H1 (cell line): ENCODE measurements at regions not wholly inside any gene's neighbourhood (a gene's known extent, or its start where the extent isn't known, plus 50 kb on each side); places are given as distances from the start of the nearest gene placed in this dataset.

ENCODE experiments used
- CTCF ChIA-PET: fragments of 300-600 bp; sonication (Branson Sonifier 250); formaldehyde crosslinking; loops from one replicate; lab custom pipeline; 2021; ENCODE audit not compliant: partially characterized antibody; lab: Charles Lee
- POLR2A ChIA-PET: fragments of 300-600 bp; sonication (Branson Sonifier 250); formaldehyde crosslinking; loops from one replicate; lab custom pipeline; 2021; ENCODE audit warnings: inconsistent platforms; ENCODE audit not compliant: partially characterized antibody; lab: Charles Lee
- DNase-seq, 2 experiments: peaks; one replicate each; pipeline versions ENCODE4 v3.0.0 to v3.0.0-alpha.2; 2010 to 2022; ENCODE audit warnings: low spot score in 2 of 2, low read depth in 1 of 2, mixed read lengths in 1 of 2
- FAIRE-seq: peaks from 2 replicates; lab custom pipeline; 2011; peaks lifted over from hg19 to GRCh38; lab: Jason Lieb, UNC
- H2AFZ ChIP-seq: 2 replicates; pipeline ENCODE4 v1.8.1; 2012; ENCODE audit warnings: low read length, inconsistent platforms
- H2AK5ac ChIP-seq: 2 replicates; pipeline ENCODE4 v1.6.1; 2013; ENCODE audit warnings: low read depth, low read length
- H2BK120ac ChIP-seq: replicated peaks from 2 replicates; pipeline ENCODE3; 2013; ENCODE audit warnings: low read depth, low read length, inconsistent platforms
- H2BK12ac ChIP-seq: 2 replicates; pipeline ENCODE4 v1.6.1; 2013; ENCODE audit warnings: low read depth, low read length
- H2BK15ac ChIP-seq: 2 replicates; pipeline ENCODE4 v1.6.1; 2013; ENCODE audit warnings: low read length
- H2BK20ac ChIP-seq: 2 replicates; pipeline ENCODE4 v1.6.1; 2013; ENCODE audit warnings: low read length
- H2BK5ac ChIP-seq: 2 replicates; pipeline ENCODE4 v1.6.1; 2013; ENCODE audit warnings: low read depth, low read length
- H3K14ac ChIP-seq: 2 replicates; pipeline ENCODE4 v1.6.1; 2013; ENCODE audit warnings: inconsistent platforms; ENCODE audit not compliant: insufficient read length
- H3K18ac ChIP-seq: 2 replicates; pipeline ENCODE4 v1.6.1; 2013; ENCODE audit warnings: low read length; ENCODE audit errors: extremely low read depth
- H3K23ac ChIP-seq: 2 replicates; pipeline ENCODE4 v1.6.1; 2013; ENCODE audit warnings: inconsistent platforms; ENCODE audit not compliant: insufficient read length
- H3K23me2 ChIP-seq: 2 replicates; pipeline ENCODE4 v1.6.1; 2013; ENCODE audit warnings: low read depth, low read length
- H3K27ac ChIP-seq: 2 replicates; pipeline ENCODE4 v1.6.1; 2011; ENCODE audit warnings: low read depth, low read length, inconsistent platforms
- H3K27me3 ChIP-seq, 4 experiments: replicated peaks in 1 of 4; 1 replicate in 1 of 4; 2 replicates in 3 of 4; pipeline versions ENCODE4 v1.6.1 to v1.8.1; 2011 to 2013; ENCODE audit warnings: low read length in 3 of 4, mild to moderate bottlenecking in 3 of 4, inconsistent platforms in 2 of 4, mixed read lengths in 2 of 4, moderate library complexity in 1 of 4; ENCODE audit not compliant: control insufficient read depth in 3 of 4, insufficient read depth in 3 of 4; ENCODE audit errors: extremely low read depth in 1 of 4
- H3K36me3 ChIP-seq, 4 experiments: 2 replicates each; pipeline versions ENCODE4 v1.6.1 to v1.8.1; 2011 to 2013; ENCODE audit warnings: mild to moderate bottlenecking in 4 of 4, low read length in 3 of 4, moderate library complexity in 2 of 4, control low read depth in 1 of 4, inconsistent platforms in 1 of 4; ENCODE audit not compliant: insufficient read depth in 4 of 4, control insufficient read depth in 2 of 4
- H3K4ac ChIP-seq: replicated peaks from 2 replicates; pipeline ENCODE3; 2013; ENCODE audit warnings: low read length, low read depth, mixed read lengths, inconsistent platforms; ENCODE audit not compliant: insufficient read length
- H3K4me1 ChIP-seq, 4 experiments: replicated peaks in 1 of 4; 1 replicate in 1 of 4; 2 replicates in 3 of 4; pipeline versions ENCODE4 v1.6.1 to v1.8.1; 2011 to 2013; ENCODE audit warnings: low read length in 3 of 4, inconsistent platforms in 2 of 4, mixed read lengths in 1 of 4; ENCODE audit not compliant: insufficient read depth in 4 of 4, control insufficient read depth in 3 of 4
- H3K4me2 ChIP-seq, 2 experiments: 2 replicates each; pipeline versions ENCODE4 v1.6.1 to v1.8.1; 2011 to 2013; ENCODE audit warnings: low read depth in 2 of 2, low read length in 2 of 2, control low read depth in 1 of 2, inconsistent platforms in 1 of 2, mild to moderate bottlenecking in 1 of 2; ENCODE audit not compliant: insufficient read depth in 1 of 2
- H3K4me3 ChIP-seq, 4 experiments: fragments of 200-600, 300-600 bp in 1 of 4; sonication (generic), shearing (Covaris generic), sonication (Bioruptor Twin) in 1 of 4; 2 replicates each; pipeline versions ENCODE4 v1.5.1 to v1.8.1; 2011 to 2016; ENCODE audit warnings: low read length in 4 of 4, low read depth in 3 of 4, control low read depth in 2 of 4, inconsistent platforms in 2 of 4, mild to moderate bottlenecking in 2 of 4, mixed read lengths in 1 of 4, moderate library complexity in 1 of 4; ENCODE audit not compliant: insufficient read depth in 2 of 4; ENCODE audit errors: extremely low read depth in 1 of 4
- H3K56ac ChIP-seq: replicated peaks from 2 replicates; pipeline ENCODE3; 2013; ENCODE audit warnings: low read depth, mild to moderate bottlenecking, mixed read lengths, low read length, inconsistent platforms; ENCODE audit not compliant: insufficient read length
- H3K79me1 ChIP-seq: 2 replicates; pipeline ENCODE4 v1.6.1; 2013; ENCODE audit warnings: low read depth, low read length, control low read depth
- H3K79me2 ChIP-seq, 2 experiments: 2 replicates each; pipeline versions ENCODE4 v1.6.1 to v1.8.1; 2012 to 2013; ENCODE audit warnings: low read length in 2 of 2, mild to moderate bottlenecking in 2 of 2, inconsistent platforms in 1 of 2; ENCODE audit not compliant: insufficient read depth in 2 of 2, control insufficient read depth in 1 of 2
- H3K9ac ChIP-seq, 4 experiments: replicated peaks in 1 of 4; 1 replicate in 1 of 4; 2 replicates in 3 of 4; pipeline versions ENCODE4 v1.6.1 to v1.8.1; 2011 to 2013; ENCODE audit warnings: low read depth in 3 of 4, low read length in 3 of 4, control low read depth in 2 of 4, mild to moderate bottlenecking in 2 of 4, moderate library complexity in 2 of 4, inconsistent platforms in 1 of 4; ENCODE audit errors: extremely low read depth in 1 of 4
- H3K9me3 ChIP-seq, 2 experiments: 2 replicates each; pipeline versions ENCODE4 v1.6.1 to v1.8.1; 2012 to 2013; ENCODE audit warnings: mild to moderate bottlenecking in 2 of 2, moderate library complexity in 2 of 2, control low read depth in 1 of 2, inconsistent platforms in 1 of 2, low read depth in 1 of 2, low read length in 1 of 2, mixed read lengths in 1 of 2; ENCODE audit not compliant: insufficient read depth in 2 of 2
- H4K20me1 ChIP-seq, 2 experiments: replicated peaks in 1 of 2; 2 replicates each; pipeline versions ENCODE3 to v1.8.1; 2011 to 2013; ENCODE audit warnings: inconsistent platforms in 2 of 2, low read length in 2 of 2, mild to moderate bottlenecking in 1 of 2; ENCODE audit not compliant: insufficient read depth in 2 of 2, control insufficient read depth in 1 of 2
- H4K5ac ChIP-seq: 2 replicates; pipeline ENCODE4 v1.6.1; 2013; ENCODE audit warnings: low read length, low read depth, mixed read lengths, inconsistent platforms; ENCODE audit not compliant: insufficient read length
- H4K8ac ChIP-seq: 2 replicates; pipeline ENCODE4 v1.8.0; 2013; ENCODE audit warnings: mild to moderate bottlenecking, moderate library complexity, low read length, inconsistent platforms; ENCODE audit not compliant: insufficient read depth; ENCODE audit errors: extremely low read depth
- H4K91ac ChIP-seq: replicated peaks from 2 replicates; pipeline ENCODE3; 2013; ENCODE audit warnings: low read length, mixed read lengths, inconsistent platforms; ENCODE audit not compliant: insufficient read length
- ATF2 ChIP-seq: IDR thresholded peaks from 2 replicates; pipeline ENCODE4 v1.6.1; 2012; ENCODE audit warnings: low read length, inconsistent platforms
- BCL11A ChIP-seq, 2 experiments: IDR thresholded peaks; one replicate each; pipeline ENCODE4 v1.6.1; 2011; ENCODE audit warnings: low read depth in 2 of 2, low read length in 2 of 2, mild to moderate bottlenecking in 2 of 2
- CREB1 ChIP-seq: IDR thresholded peaks from 2 replicates; pipeline ENCODE4 v1.6.1; 2012; ENCODE audit warnings: inconsistent platforms
- EP300 ChIP-seq, 2 experiments: IDR thresholded peaks; 1 replicate in 1 of 2; 2 replicates in 1 of 2; pipeline ENCODE4 v1.6.1; 2011 to 2012; ENCODE audit warnings: low read depth in 2 of 2, low read length in 2 of 2, mild to moderate bottlenecking in 2 of 2, borderline replicate concordance in 1 of 2, inconsistent platforms in 1 of 2, moderate library complexity in 1 of 2
- KDM1A ChIP-seq: fragments of 200-600, 300-600 bp; sonication (generic); IDR thresholded peaks from 2 replicates; pipeline ENCODE4 v1.7.1; 2016; ENCODE audit warnings: mild to moderate bottlenecking, low read length, borderline replicate concordance
- RFX5 ChIP-seq: IDR thresholded peaks from 2 replicates; pipeline ENCODE4 v1.6.1; 2011; ENCODE audit warnings: low read depth, low read length, improper control_type of control experiment, borderline replicate concordance
- SIRT6 ChIP-seq: IDR thresholded peaks from one replicate; pipeline ENCODE4 v1.7.1; 2012; ENCODE audit warnings: low read length, inconsistent platforms
- TAF1 ChIP-seq: IDR thresholded peaks from 2 replicates; pipeline ENCODE4 v1.6.1; 2011; ENCODE audit warnings: mild to moderate bottlenecking, low read depth, low read length
- WGBS, 2 experiments: shearing (Covaris generic) in 1 of 2; methylation state at CpG; one replicate each; pipeline versions ENCODE4 v1.1.6 to v1.1.7; 2013 to 2015; ENCODE audit warnings: low lambda C conversion rate in 2 of 2, mixed read lengths in 2 of 2, inconsistent platforms in 1 of 2, low coverage in 1 of 2, missing lambda C conversion rate in 1 of 2; ENCODE audit not compliant: insufficient replicate concordance in 2 of 2, insufficient coverage in 1 of 2, insufficient read length in 1 of 2; ENCODE audit errors: extremely low coverage in 1 of 2, missing lambda C conversion rate in 1 of 2; 5-methylcytosine and 5-hydroxymethylcytosine counted together
- TF ChIP-seq, protein P1 (sequence below), 3 experiments: IDR thresholded peaks; 1 replicate in 2 of 3; 2 replicates in 1 of 3; pipeline versions ENCODE4 v1.5.1 to v1.6.1; 2011; ENCODE audit warnings: low read length in 3 of 3, mild to moderate bottlenecking in 3 of 3, inconsistent platforms in 2 of 3, low read depth in 1 of 3, moderate library complexity in 1 of 3; ENCODE audit not compliant: insufficient read depth in 1 of 3; ENCODE audit errors: control extremely low read depth in 1 of 3
- TF ChIP-seq, protein P2 (sequence below): IDR thresholded peaks from 2 replicates; pipeline ENCODE4 v1.6.1; 2011; ENCODE audit warnings: low read depth, mild to moderate bottlenecking, low read length; ENCODE audit not compliant: insufficient read depth

DNA sequence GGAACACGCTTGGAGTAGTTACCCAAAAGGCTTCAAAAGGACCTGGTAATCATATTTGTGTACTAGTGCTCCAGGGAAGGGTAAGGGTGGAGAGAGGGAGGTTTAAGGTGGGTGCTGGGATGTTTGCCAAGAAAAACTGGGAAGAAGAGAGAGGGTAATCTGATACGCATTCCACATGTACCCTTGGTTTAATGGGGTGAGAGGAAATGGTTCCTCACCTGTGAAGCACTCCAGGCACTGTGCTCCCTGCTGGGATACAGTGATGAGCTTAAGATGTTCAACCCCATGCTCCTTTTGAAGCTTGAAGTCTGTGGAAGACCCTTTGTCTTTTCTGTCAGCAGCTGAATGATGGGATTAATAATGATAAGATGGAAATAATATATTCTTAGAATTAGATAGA, 98.4 kb downstream of the COX7C start:
- H3K9ac ChIP-seq: no peak overlapping the region; a peak in 1 of 7 replicates
- no peaks in the 10 kb centered on the region for H3K36me3 ChIP-seq
- H3K56ac ChIP-seq: no peak overlapping the region
- ChIA-PET POLR2A (no interaction called here), CTCF (no interaction called here)
- no peak overlapping the region for H2BK5ac ChIP-seq
- H3K23me2 ChIP-seq: no peaks in the 10 kb centered on the region; the same call in 1 of the 2 replicates
- DNase-seq: no peak
- H3K14ac ChIP-seq: no peak overlapping the region
- no peak overlapping the region for H3K4ac ChIP-seq
- H3K4me1 ChIP-seq: no peaks in the 10 kb centered on the region; a peak in 1 of 7 replicates
- no peak overlapping the region for H3K18ac ChIP-seq
- H2AK5ac ChIP-seq: no peak overlapping the region
- H4K5ac ChIP-seq: no peak overlapping the region
- no peak overlapping the region for H4K91ac ChIP-seq
- H3K27me3 ChIP-seq: no peaks in the 10 kb centered on the region
- H3K79me2 ChIP-seq: no peaks in the 10 kb centered on the region
- H2AFZ ChIP-seq: no peak overlapping the region
- H4K8ac ChIP-seq: no peak overlapping the region
- WGBS, 2 experiments: 76% methylated on average over 2 of the region's 2 CpGs; no CpG with 5 or more reads in 1 of the 2 experiments
- no peak overlapping the region for H2BK15ac ChIP-seq
- no peak overlapping the region for H3K23ac ChIP-seq
- no peak overlapping the region for H2BK20ac ChIP-seq
- no peaks in the 10 kb centered on the region for H3K9me3 ChIP-seq
- H2BK120ac ChIP-seq: no peak overlapping the region
- H4K20me1 ChIP-seq: no peaks in the 10 kb centered on the region
- H3K4me3 ChIP-seq: no peak overlapping the region
- H3K27ac ChIP-seq: no peak overlapping the region
- no peak overlapping the region for H3K4me2 ChIP-seq
- no peak for FAIRE-seq
- H3K79me1 ChIP-seq: no peaks in the 10 kb centered on the region
- no peak overlapping the region for H2BK12ac ChIP-seq
- TF ChIP-seq SIRT6: no peak
- TF ChIP-seq, protein P1, sequence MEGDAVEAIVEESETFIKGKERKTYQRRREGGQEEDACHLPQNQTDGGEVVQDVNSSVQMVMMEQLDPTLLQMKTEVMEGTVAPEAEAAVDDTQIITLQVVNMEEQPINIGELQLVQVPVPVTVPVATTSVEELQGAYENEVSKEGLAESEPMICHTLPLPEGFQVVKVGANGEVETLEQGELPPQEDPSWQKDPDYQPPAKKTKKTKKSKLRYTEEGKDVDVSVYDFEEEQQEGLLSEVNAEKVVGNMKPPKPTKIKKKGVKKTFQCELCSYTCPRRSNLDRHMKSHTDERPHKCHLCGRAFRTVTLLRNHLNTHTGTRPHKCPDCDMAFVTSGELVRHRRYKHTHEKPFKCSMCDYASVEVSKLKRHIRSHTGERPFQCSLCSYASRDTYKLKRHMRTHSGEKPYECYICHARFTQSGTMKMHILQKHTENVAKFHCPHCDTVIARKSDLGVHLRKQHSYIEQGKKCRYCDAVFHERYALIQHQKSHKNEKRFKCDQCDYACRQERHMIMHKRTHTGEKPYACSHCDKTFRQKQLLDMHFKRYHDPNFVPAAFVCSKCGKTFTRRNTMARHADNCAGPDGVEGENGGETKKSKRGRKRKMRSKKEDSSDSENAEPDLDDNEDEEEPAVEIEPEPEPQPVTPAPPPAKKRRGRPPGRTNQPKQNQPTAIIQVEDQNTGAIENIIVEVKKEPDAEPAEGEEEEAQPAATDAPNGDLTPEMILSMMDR (IDR thresholded peaks at IDR 0.05; ENCODE audit: control extremely low read depth in 1 of 3, insufficient read depth in 1 of 3, low read depth in 1 of 3, low read length in 3 of 3): no peak
- no peak for TF ChIP-seq RFX5
- TF ChIP-seq ATF2: no peak
- no peak for TF ChIP-seq KDM1A
- TF ChIP-seq TAF1: no peak
- no peak for TF ChIP-seq EP300 (IDR thresholded peaks at IDR 0.05; ENCODE audit: borderline replicate concordance in 1 of 2, low read depth in 2 of 2, low read length in 2 of 2)
- TF ChIP-seq, protein P2, sequence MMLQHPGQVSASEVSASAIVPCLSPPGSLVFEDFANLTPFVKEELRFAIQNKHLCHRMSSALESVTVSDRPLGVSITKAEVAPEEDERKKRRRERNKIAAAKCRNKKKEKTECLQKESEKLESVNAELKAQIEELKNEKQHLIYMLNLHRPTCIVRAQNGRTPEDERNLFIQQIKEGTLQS: no peak
- no peak for TF ChIP-seq BCL11A (IDR thresholded peaks at IDR 0.05; ENCODE audit: low read depth in 2 of 2, low read length in 2 of 2)
- TF ChIP-seq CREB1: no peak
